Body of pancreas (tissue), 4 donors: ENCODE measurements at regions not wholly inside any gene's neighbourhood (a gene's known extent, or its start where the extent isn't known, plus 50 kb on each side); places are given as distances from the start of the nearest gene placed in this dataset.

Experiments used
- POLR2A ChIP-seq, 3 donors: fragments of 450-650 bp; IDR thresholded peaks; one replicate each; pipeline ENCODE4 v1.6.1; 2016; ENCODE audit warnings: antibody characterized with exemption in 3 of 3, mild to moderate bottlenecking in 2 of 3
- TF ChIP-seq, protein P1 (sequence below), 7 experiments: fragments of 450-650 bp in 4 of 7; fragments of 200-600 bp in 3 of 7; sonication (generic) in 3 of 7; IDR thresholded peaks; one replicate each; pipeline ENCODE4 v1.5.1; 2016 to 2019; ENCODE audit warnings: antibody characterized with exemption in 7 of 7

- TF ChIP-seq, protein P1, sequence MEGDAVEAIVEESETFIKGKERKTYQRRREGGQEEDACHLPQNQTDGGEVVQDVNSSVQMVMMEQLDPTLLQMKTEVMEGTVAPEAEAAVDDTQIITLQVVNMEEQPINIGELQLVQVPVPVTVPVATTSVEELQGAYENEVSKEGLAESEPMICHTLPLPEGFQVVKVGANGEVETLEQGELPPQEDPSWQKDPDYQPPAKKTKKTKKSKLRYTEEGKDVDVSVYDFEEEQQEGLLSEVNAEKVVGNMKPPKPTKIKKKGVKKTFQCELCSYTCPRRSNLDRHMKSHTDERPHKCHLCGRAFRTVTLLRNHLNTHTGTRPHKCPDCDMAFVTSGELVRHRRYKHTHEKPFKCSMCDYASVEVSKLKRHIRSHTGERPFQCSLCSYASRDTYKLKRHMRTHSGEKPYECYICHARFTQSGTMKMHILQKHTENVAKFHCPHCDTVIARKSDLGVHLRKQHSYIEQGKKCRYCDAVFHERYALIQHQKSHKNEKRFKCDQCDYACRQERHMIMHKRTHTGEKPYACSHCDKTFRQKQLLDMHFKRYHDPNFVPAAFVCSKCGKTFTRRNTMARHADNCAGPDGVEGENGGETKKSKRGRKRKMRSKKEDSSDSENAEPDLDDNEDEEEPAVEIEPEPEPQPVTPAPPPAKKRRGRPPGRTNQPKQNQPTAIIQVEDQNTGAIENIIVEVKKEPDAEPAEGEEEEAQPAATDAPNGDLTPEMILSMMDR (IDR thresholded peaks at IDR 0.05), result no peak
- no peak for TF ChIP-seq POLR2A (IDR thresholded peaks at IDR 0.05)
These were observed 128.2 kb downstream of the MED10 start for GRCh38 chr5:6250121-6250520.
